A549 (cell line): ENCODE measurements at regions not wholly inside any gene's neighbourhood (a gene's known extent, or its start where the extent isn't known, plus 50 kb on each side); places are given as distances from the start of the nearest gene placed in this dataset.

Source experiments
- ATAC-seq, 2 experiments: fragments of 200-7000 bp in 1 of 2; fragments of >200 bp in 1 of 2; cut with Nextera tagmentation in 1 of 2; cut with Tn5 transposase in 1 of 2; 3 replicates each; pipeline versions ENCODE4 v1.8.0 to v1.9.1; 2018 to 2020; ENCODE audit warnings: mild to moderate bottlenecking in 1 of 2, moderate library complexity in 1 of 2
- CTCF ChIA-PET: fragments of 300-600 bp; sonication (Branson Sonifier 250); formaldehyde crosslinking; extraction: SDS; loops from one replicate; lab custom pipeline; 2021; ENCODE audit warnings: antibody characterized with exemption, inconsistent platforms; lab: Yijun Ruan, JAX
- POLR2A ChIA-PET: fragments of 350-600 bp; formaldehyde crosslinking; extraction: SDS; loops from one replicate; lab custom pipeline; 2021; ENCODE audit warnings: antibody characterized with exemption, inconsistent platforms; lab: Yijun Ruan, JAX
- DNase-seq, 2 experiments: peaks; one replicate each; pipeline versions ENCODE4 v3.0.0 to v3.0.0-alpha.2; 2011 to 2016; ENCODE audit warnings: low read depth in 1 of 2, low spot score in 1 of 2
- FAIRE-seq: peaks from 2 replicates; lab custom pipeline; 2011; peaks lifted over from hg19 to GRCh38; lab: Jason Lieb, UNC
- H3K27ac ChIP-seq, 2 experiments: fragments of >200 bp; sonication (Bioruptor Twin); formaldehyde crosslinking; 3 replicates each; pipeline ENCODE4 v1.5.1; 2016 to 2017
- H3K4me1 ChIP-seq: fragments of >200 bp; sonication (Bioruptor Twin); formaldehyde crosslinking; 3 replicates; pipeline ENCODE4 v1.6.1; 2016
- H3K4me2 ChIP-seq: fragments of >200 bp; sonication (Bioruptor Twin); formaldehyde crosslinking; 3 replicates; pipeline ENCODE4 v1.6.1; 2016
- H3K4me3 ChIP-seq: fragments of >200 bp; sonication (Bioruptor Twin); formaldehyde crosslinking; 3 replicates; pipeline ENCODE4 v1.5.1; 2016
- H3K9me3 ChIP-seq: fragments of >200 bp; sonication (Bioruptor Twin); formaldehyde crosslinking; 3 replicates; pipeline ENCODE4 v1.6.1; 2016
- CBX2 ChIP-seq: fragments of 200-600 bp; sonication (generic); IDR thresholded peaks from 2 replicates; pipeline ENCODE4 v1.6.1; 2016; ENCODE audit warnings: low read depth, mild to moderate bottlenecking, borderline replicate concordance
- CBX8 ChIP-seq: fragments of 200-600 bp; sonication (generic); IDR thresholded peaks from 2 replicates; pipeline ENCODE4 v1.6.1; 2016
- CEBPB ChIP-seq, 2 experiments: fragments of >200 bp in 1 of 2; sonication (Bioruptor Twin) in 1 of 2; formaldehyde crosslinking in 1 of 2; IDR thresholded peaks; 2 replicates each; pipeline ENCODE4 v1.6.1; 2012 to 2016
- CHD2 ChIP-seq: fragments of 150-350 bp; IDR thresholded peaks from 2 replicates; pipeline ENCODE4 v1.6.1; 2014; ENCODE audit warnings: low read length; ENCODE audit not compliant: partially characterized antibody
- CTCF ChIP-seq: fragments of >200 bp; sonication (Bioruptor Twin); formaldehyde crosslinking; IDR thresholded peaks from 3 replicates; pipeline ENCODE4 v1.5.1; 2016
- FOSB ChIP-seq: fragments of 250-450 bp; sonication (Bioruptor Pico); IDR thresholded peaks from 2 replicates; pipeline ENCODE4 v1.5.0; 2020; ENCODE audit warnings: mild to moderate bottlenecking, moderate library complexity
- FOSL2 ChIP-seq, 2 experiments: fragments of 450-650 bp in 1 of 2; fragments of >200 bp in 1 of 2; sonication (Bioruptor Twin) in 1 of 2; formaldehyde crosslinking; IDR thresholded peaks; 2 replicates each; pipeline versions ENCODE4 v1.5.0 to v1.6.1; 2016 to 2020; ENCODE audit warnings: mild to moderate bottlenecking in 1 of 2, moderate library complexity in 1 of 2
- GATA3 ChIP-seq: IDR thresholded peaks from 2 replicates; pipeline ENCODE4 v1.6.1; 2012; ENCODE audit warnings: borderline replicate concordance
- JUN ChIP-seq, 2 experiments: fragments of >200 bp; sonication (Bioruptor Twin); formaldehyde crosslinking; IDR thresholded peaks; 2 replicates in 1 of 2; 3 replicates in 1 of 2; pipeline ENCODE4 v1.6.1; 2016 to 2017
- KDM1A ChIP-seq: fragments of 200-600 bp; sonication (generic); IDR thresholded peaks from 2 replicates; pipeline ENCODE4 v1.6.1; 2016; ENCODE audit warnings: low read depth, mild to moderate bottlenecking
- MAFK ChIP-seq: fragments of 450-650 bp; IDR thresholded peaks from 2 replicates; pipeline ENCODE4 v1.6.1; 2014; ENCODE audit not compliant: partially characterized antibody
- PBX3 ChIP-seq: IDR thresholded peaks from 2 replicates; pipeline ENCODE4 v1.6.1; 2012
- POLR2A ChIP-seq: IDR thresholded peaks from 2 replicates; pipeline ENCODE4 v1.6.1; 2012; ENCODE audit warnings: mild to moderate bottlenecking, low read length
- POLR2AphosphoS2 ChIP-seq: conservative IDR thresholded peaks from 2 replicates; pipeline ENCODE4 v1.6.1; 2012; ENCODE audit warnings: low read length, improper control_type of control experiment, inconsistent platforms
- RCOR1 ChIP-seq: fragments of 150-350 bp; IDR thresholded peaks from 2 replicates; pipeline ENCODE4 v1.6.1; 2014; ENCODE audit warnings: antibody characterized with exemption, low read length, low read depth
- REST ChIP-seq: fragments of 200-600 bp; sonication (generic); IDR thresholded peaks from 2 replicates; pipeline ENCODE4 v1.6.1; 2016; ENCODE audit warnings: antibody characterized with exemption, mild to moderate bottlenecking, moderate library complexity
- ZNF302 ChIP-seq: fragments of 250-450 bp; sonication (Bioruptor Pico); IDR thresholded peaks from 2 replicates; pipeline ENCODE4 v1.9.0; 2021; ENCODE audit warnings: inconsistent platforms, mild to moderate bottlenecking, moderate library complexity
- WGBS: methylation state at CpG from one replicate; pipeline ENCODE4 v1.1.6; 2017; ENCODE audit errors: missing lambda C conversion rate; 5-methylcytosine and 5-hydroxymethylcytosine counted together

GRCh38 chr18:76578571-76579300 is 83.7 kb upstream of the ZNF516 start:
- Histone ChIP-seq H3K4me3 (no peak overlapping the region), H3K9me3 (no peaks in the 10 kb centered on the region), H3K27ac (no peak overlapping the region), H3K4me2 (no peak overlapping the region), H3K4me1 (peaks cover under 1% of the 10 kb centered on the region; the same call in 2 of the 3 replicates)
- ATAC-seq (no peak), DNase-seq (no peak), FAIRE-seq (no peak)
- ChIA-PET CTCF (no interaction called here), POLR2A (no interaction called here)
- WGBS: 78% methylated on average over 16 of the region's 39 CpGs
- no peak for TF ChIP-seq POLR2AphosphoS2
- TF ChIP-seq CTCF: no peak
- no peak for TF ChIP-seq RCOR1
- no peak for TF ChIP-seq FOSB
- TF ChIP-seq GATA3: no peak
- TF ChIP-seq KDM1A: no peak
- TF ChIP-seq CEBPB (IDR thresholded peaks at IDR 0.05): no peak
- TF ChIP-seq PBX3: no peak
- TF ChIP-seq CBX8: no peak
- no peak for TF ChIP-seq CBX2
- no peak for TF ChIP-seq REST

- POLR2A ChIA-PET: no interaction called here
- H3K4me2 ChIP-seq: no peak overlapping the region
- peaks cover 10% of the 10 kb centered on the region for H3K4me1 ChIP-seq
- no peak for ATAC-seq
- no peak for TF ChIP-seq POLR2A
- TF ChIP-seq PBX3: no peak
- no peak for TF ChIP-seq ZNF302
- TF ChIP-seq KDM1A: no peak
- TF ChIP-seq JUN (IDR thresholded peaks at IDR 0.05): no peak
- peak; percentile 70 for TF ChIP-seq MAFK
- TF ChIP-seq FOSL2 (IDR thresholded peaks at IDR 0.05): no peak
- peak; percentile 20; the same call in 1 of the 2 replicates for TF ChIP-seq FOSL2 (CRISPR knock-in tag; IDR thresholded peaks at IDR 0.05)
- TF ChIP-seq CHD2: no peak
- no peak overlapping the region for H3K4me3 ChIP-seq
- DNase-seq: peak; percentile 15 to 25
- FAIRE-seq: no peak
- H3K27ac ChIP-seq: peak overlapping the region; percentile 35 to 69; a peak in 4 of 6 replicates
- no peaks in the 10 kb centered on the region for H3K9me3 ChIP-seq
- 70% methylated on average over 4 of the region's 4 CpGs for WGBS
- CTCF ChIA-PET: no interaction called here
These were observed 78.4 kb upstream of the ZNF516 start for GRCh38 chr18:76573325-76574025.
